SK-N-SH (cell line): ENCODE measurements at regions not wholly inside any gene's neighbourhood (a gene's known extent, or its start where the extent isn't known, plus 50 kb on each side); places are given as distances from the start of the nearest gene placed in this dataset.
"Not testable (repeated sequence)": the region's sequence is repeated elsewhere in the genome, so short reads cannot be mapped to it uniquely, and the experiment has no call there.

Experiments
- EP300 ChIP-seq, 2 experiments: IDR thresholded peaks; 2 replicates each; pipeline versions ENCODE4 v1.4.0 to v1.6.1; 2012; ENCODE audit warnings: borderline replicate concordance in 1 of 2, low read depth in 1 of 2, low read length in 1 of 2
- IRF3 ChIP-seq: fragments of 150-350 bp; IDR thresholded peaks from 2 replicates; pipeline ENCODE4 v1.6.1; 2016; ENCODE audit warnings: mild to moderate bottlenecking, low read depth, low read length
- JUND ChIP-seq: IDR thresholded peaks from 2 replicates; pipeline ENCODE4 v1.4.0; 2012
- MAX ChIP-seq: IDR thresholded peaks from 2 replicates; pipeline ENCODE4 v1.4.0; 2012; ENCODE audit warnings: low read depth
- NFIC ChIP-seq: IDR thresholded peaks from 2 replicates; pipeline ENCODE4 v1.4.0; 2012; ENCODE audit warnings: borderline replicate concordance
- POLR2AphosphoS5 ChIP-seq: IDR thresholded peaks from 2 replicates; pipeline ENCODE4 v1.6.1; 2012; ENCODE audit warnings: low read depth, low read length
- TCF12 ChIP-seq: IDR thresholded peaks from 2 replicates; pipeline ENCODE4 v1.4.0; 2012
- USF1 ChIP-seq: IDR thresholded peaks from 2 replicates; pipeline ENCODE4 v1.4.0; 2012; ENCODE audit warnings: low read depth, borderline replicate concordance
- TF ChIP-seq, protein P1 (sequence below): fragments of 200-600 bp; sonication (generic); IDR thresholded peaks from 2 replicates; pipeline ENCODE4 v1.6.1; 2017; ENCODE audit warnings: antibody characterized with exemption, mild to moderate bottlenecking, moderate library complexity

- TF ChIP-seq, protein P1, sequence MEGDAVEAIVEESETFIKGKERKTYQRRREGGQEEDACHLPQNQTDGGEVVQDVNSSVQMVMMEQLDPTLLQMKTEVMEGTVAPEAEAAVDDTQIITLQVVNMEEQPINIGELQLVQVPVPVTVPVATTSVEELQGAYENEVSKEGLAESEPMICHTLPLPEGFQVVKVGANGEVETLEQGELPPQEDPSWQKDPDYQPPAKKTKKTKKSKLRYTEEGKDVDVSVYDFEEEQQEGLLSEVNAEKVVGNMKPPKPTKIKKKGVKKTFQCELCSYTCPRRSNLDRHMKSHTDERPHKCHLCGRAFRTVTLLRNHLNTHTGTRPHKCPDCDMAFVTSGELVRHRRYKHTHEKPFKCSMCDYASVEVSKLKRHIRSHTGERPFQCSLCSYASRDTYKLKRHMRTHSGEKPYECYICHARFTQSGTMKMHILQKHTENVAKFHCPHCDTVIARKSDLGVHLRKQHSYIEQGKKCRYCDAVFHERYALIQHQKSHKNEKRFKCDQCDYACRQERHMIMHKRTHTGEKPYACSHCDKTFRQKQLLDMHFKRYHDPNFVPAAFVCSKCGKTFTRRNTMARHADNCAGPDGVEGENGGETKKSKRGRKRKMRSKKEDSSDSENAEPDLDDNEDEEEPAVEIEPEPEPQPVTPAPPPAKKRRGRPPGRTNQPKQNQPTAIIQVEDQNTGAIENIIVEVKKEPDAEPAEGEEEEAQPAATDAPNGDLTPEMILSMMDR, result not testable (repeated sequence)
- not testable (repeated sequence) for TF ChIP-seq IRF3; JUND; TCF12; NFIC; USF1; POLR2AphosphoS5; MAX; EP300 (IDR thresholded peaks at IDR 0.05; ENCODE audit: borderline replicate concordance in 1 of 2, low read depth in 1 of 2, low read length in 1 of 2)
Observed at GRCh38 chr4:151511548-151511947, 102.6 kb downstream of the FHIP1A start.
